Neuronal stem cell (in vitro differentiated cells): ENCODE measurements at regions not wholly inside any gene's neighbourhood (a gene's known extent, or its start where the extent isn't known, plus 50 kb on each side); places are given as distances from the start of the nearest gene placed in this dataset.

ENCODE experiments used
- DNase-seq: peaks from one replicate; pipeline ENCODE4 v3.0.0-alpha.2; 2013; ENCODE audit warnings: low spot score
- H2AFZ ChIP-seq: one replicate; pipeline ENCODE4 v1.6.1; 2013; ENCODE audit warnings: mild to moderate bottlenecking, low read length, inconsistent platforms
- H2AK5ac ChIP-seq: 2 replicates; pipeline ENCODE4 v1.6.1; 2013; ENCODE audit warnings: low read depth, mild to moderate bottlenecking, inconsistent platforms, low read length, moderate library complexity, mixed read lengths
- H2BK120ac ChIP-seq: 2 replicates; pipeline ENCODE4 v1.6.1; 2013; ENCODE audit warnings: low read depth, mild to moderate bottlenecking, inconsistent platforms, low read length, moderate library complexity, mixed read lengths
- H2BK12ac ChIP-seq: one replicate; pipeline ENCODE4 v1.6.1; 2013; ENCODE audit warnings: low read length, inconsistent platforms
- H2BK15ac ChIP-seq: 2 replicates; pipeline ENCODE4 v1.6.1; 2013; ENCODE audit warnings: mild to moderate bottlenecking, low read length, inconsistent platforms, mixed read lengths
- H2BK5ac ChIP-seq: one replicate; pipeline ENCODE4 v1.6.1; 2013; ENCODE audit warnings: inconsistent platforms, mild to moderate bottlenecking, low read length, moderate library complexity
- H3K14ac ChIP-seq: one replicate; pipeline ENCODE4 v1.6.1; 2013; ENCODE audit warnings: low read length, inconsistent platforms
- H3K18ac ChIP-seq: 2 replicates; pipeline ENCODE4 v1.6.1; 2013; ENCODE audit warnings: low read length, inconsistent platforms
- H3K23ac ChIP-seq: 2 replicates; pipeline ENCODE4 v1.6.1; 2013; ENCODE audit warnings: low read depth, mild to moderate bottlenecking, mixed read lengths, low read length, inconsistent platforms; ENCODE audit not compliant: poor library complexity
- H3K27ac ChIP-seq: replicated peaks from 3 replicates; pipeline ENCODE4 v1.5.1; 2013; ENCODE audit warnings: low read length, inconsistent platforms
- H3K27me3 ChIP-seq, 3 experiments: 2 replicates each; pipeline ENCODE4 v1.6.1; 2013; ENCODE audit warnings: low read length in 3 of 3, mild to moderate bottlenecking in 2 of 3, inconsistent platforms in 1 of 3, low read depth in 1 of 3, mixed read lengths in 1 of 3, moderate library complexity in 1 of 3; ENCODE audit not compliant: control insufficient read depth in 3 of 3, insufficient read depth in 3 of 3
- H3K36me3 ChIP-seq, 2 donors: replicated peaks in 1 of 2; 2 replicates each; pipeline ENCODE4 v1.6.1; 2013; ENCODE audit warnings: low read length in 2 of 2; ENCODE audit not compliant: control insufficient read depth in 2 of 2, insufficient read depth in 2 of 2
- H3K4ac ChIP-seq: 2 replicates; pipeline ENCODE4 v1.6.1; 2013; ENCODE audit warnings: inconsistent platforms, mild to moderate bottlenecking, low read length, moderate library complexity
- H3K4me1 ChIP-seq, 2 donors: 1 replicate in 1 of 2; 2 replicates in 1 of 2; pipeline ENCODE4 v1.6.1; 2013; ENCODE audit warnings: low read length in 2 of 2, low read depth in 1 of 2; ENCODE audit not compliant: control insufficient read depth in 2 of 2, insufficient read depth in 1 of 2
- H3K4me2 ChIP-seq: one replicate; pipeline ENCODE4 v1.6.1; 2013; ENCODE audit warnings: mild to moderate bottlenecking, low read length, inconsistent platforms; ENCODE audit not compliant: insufficient read depth, poor library complexity, severe bottlenecking
- H3K4me3 ChIP-seq, 2 donors: 2 replicates each; pipeline ENCODE4 v1.5.1; 2013; ENCODE audit warnings: low read length in 2 of 2, mild to moderate bottlenecking in 2 of 2, inconsistent platforms in 1 of 2, moderate library complexity in 1 of 2
- H3K79me1 ChIP-seq: one replicate; pipeline ENCODE4 v1.6.1; 2013; ENCODE audit warnings: low read depth, mild to moderate bottlenecking, inconsistent platforms, low read length, moderate library complexity
- H3K9ac ChIP-seq: one replicate; pipeline ENCODE4 v1.6.1; 2013; ENCODE audit warnings: mild to moderate bottlenecking, low read depth, low read length, inconsistent platforms; ENCODE audit not compliant: poor library complexity
- H3K9me3 ChIP-seq, 2 donors: replicated peaks in 1 of 2; 2 replicates each; pipeline versions ENCODE3 to v1.6.1; 2013; ENCODE audit warnings: low read length in 2 of 2, mild to moderate bottlenecking in 2 of 2, inconsistent platforms in 1 of 2, low read depth in 1 of 2, mixed read lengths in 1 of 2, moderate library complexity in 1 of 2; ENCODE audit not compliant: control insufficient read depth in 2 of 2, insufficient read depth in 1 of 2
- H4K8ac ChIP-seq: one replicate; pipeline ENCODE4 v1.6.1; 2013; ENCODE audit warnings: low read depth, mild to moderate bottlenecking, inconsistent platforms, low read length, moderate library complexity
- H4K91ac ChIP-seq: one replicate; pipeline ENCODE4 v1.6.1; 2013; ENCODE audit warnings: low read length, low read depth, mild to moderate bottlenecking, inconsistent platforms; ENCODE audit not compliant: poor library complexity
- WGBS, 2 donors: extraction: QIAGEN DNeasy Blood & Tissue Kit; methylation state at CpG; one replicate each; pipeline ENCODE4 v1.1.7; 2013; ENCODE audit warnings: missing lambda C conversion rate in 2 of 2, mixed read lengths in 1 of 2; ENCODE audit not compliant: insufficient read length in 2 of 2, insufficient replicate concordance in 1 of 2; ENCODE audit errors: extremely low coverage in 2 of 2; 5-methylcytosine and 5-hydroxymethylcytosine counted together

DNA sequence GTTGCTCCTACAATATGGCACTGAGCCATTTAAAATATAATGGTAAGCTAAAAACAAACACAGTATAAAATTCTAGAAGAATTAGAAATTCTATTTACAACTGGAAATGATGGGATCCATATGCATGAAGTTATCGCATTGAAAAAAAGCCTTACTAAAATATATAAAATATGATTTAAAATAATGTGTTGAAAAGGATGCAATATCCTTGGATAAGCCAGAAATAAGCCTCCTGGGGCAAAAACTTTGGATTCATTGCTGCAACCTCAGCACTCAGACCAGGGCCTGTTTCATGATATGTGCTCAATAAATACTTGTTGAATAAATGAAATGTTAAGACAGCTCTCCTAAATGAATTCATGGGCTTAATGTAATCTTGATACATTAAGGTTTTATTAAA, 170.2 kb downstream of the SEM1 start:
- H2AFZ ChIP-seq: no peak overlapping the region
- H3K9me3 ChIP-seq: no peaks in the 10 kb centered on the region

DNA sequence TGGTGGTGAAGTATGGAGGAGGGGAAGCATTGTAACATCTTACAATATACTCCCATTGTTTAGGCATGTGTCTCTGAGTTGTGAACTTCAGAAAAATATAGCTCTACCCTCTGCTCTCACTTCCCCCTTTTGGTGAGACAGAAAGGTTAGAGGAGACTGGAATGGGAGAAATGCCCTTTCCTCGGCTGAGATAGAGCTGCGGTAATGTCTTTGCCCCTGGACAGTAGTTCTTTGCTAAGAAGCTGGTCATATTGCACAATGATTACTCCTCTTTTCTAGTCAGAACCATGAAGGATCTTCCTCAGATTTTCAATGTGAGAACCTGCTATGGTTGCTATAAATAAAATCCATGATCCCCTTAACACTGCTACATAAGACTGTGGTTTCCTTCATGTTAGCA, 171.0 kb downstream of the SEM1 start:
- Histone ChIP-seq H2BK15ac (no peak overlapping the region), H3K27me3 (peaks cover 0 to 3% (median 0%) of the 10 kb centered on the region in 3 experiments), H3K4me3 (no peak overlapping the region), H3K23ac (no peak overlapping the region), H3K18ac (no peak overlapping the region), H3K9me3 (no peaks in the 10 kb centered on the region), H3K4me1 (no peaks in the 10 kb centered on the region), H3K4me2 (no peak overlapping the region), H3K27ac (no peak overlapping the region), H3K9ac (no peak overlapping the region), H3K79me1 (no peaks in the 10 kb centered on the region), H3K14ac (no peak overlapping the region), H2AFZ (no peak overlapping the region), H4K8ac (no peak overlapping the region), H3K36me3 (no peaks in the 10 kb centered on the region), H2BK120ac (no peak overlapping the region), H2BK12ac (no peak overlapping the region), H3K4ac (no peak overlapping the region), H2BK5ac (no peak overlapping the region), H2AK5ac (no peak overlapping the region), H4K91ac (no peak overlapping the region)
- WGBS, 2 donors: no CpG with 5 or more reads among the region's 2 CpGs
- DNase-seq: no peak

More for the DNA sequence above, 170.2 kb downstream of the SEM1 start:
- no peaks in the 10 kb centered on the region for H3K4me1 ChIP-seq
- no peak overlapping the region for H3K18ac ChIP-seq
- H3K36me3 ChIP-seq: no peaks in the 10 kb centered on the region
- no peak overlapping the region for H3K4me3 ChIP-seq
- no peak overlapping the region for H3K9ac ChIP-seq
- H2BK5ac ChIP-seq: no peak overlapping the region
- H3K23ac ChIP-seq: no peak overlapping the region
- H2BK15ac ChIP-seq: no peak overlapping the region
- no peak overlapping the region for H3K4ac ChIP-seq
- H2BK120ac ChIP-seq: no peak overlapping the region
- no peak overlapping the region for H3K27ac ChIP-seq
- DNase-seq: no peak
- no peak overlapping the region for H4K8ac ChIP-seq
- no peak overlapping the region for H3K14ac ChIP-seq
- H3K79me1 ChIP-seq: no peaks in the 10 kb centered on the region
- H2BK12ac ChIP-seq: no peak overlapping the region
- no CpG with 5 or more reads among the region's 1 CpG for WGBS, 2 donors
- H4K91ac ChIP-seq: no peak overlapping the region
- H3K27me3 ChIP-seq: no peaks in the 10 kb centered on the region
- H2AK5ac ChIP-seq: no peak overlapping the region
- no peak overlapping the region for H3K4me2 ChIP-seq

DNA sequence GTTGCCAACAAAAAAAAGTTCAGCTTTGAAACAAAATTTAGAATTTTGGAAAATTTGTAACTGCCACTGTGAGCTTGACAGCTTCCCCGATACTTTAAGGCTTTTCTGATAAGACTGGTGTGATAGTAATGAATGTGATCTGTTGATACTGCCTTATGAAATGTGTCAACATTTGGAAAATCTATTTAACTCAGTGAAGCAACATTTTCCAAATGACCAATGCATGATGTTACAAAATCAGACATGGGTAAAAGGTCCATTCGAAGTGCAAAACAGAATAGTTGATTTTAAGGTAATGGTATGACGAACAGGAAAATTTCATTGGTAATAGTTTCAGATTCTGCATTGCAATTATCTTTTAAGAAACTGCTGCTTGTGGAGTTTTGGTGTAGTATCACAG, 175.4 kb downstream of the SEM1 start:
- no peak overlapping the region for H3K4me2 ChIP-seq
- H3K36me3 ChIP-seq: no peaks in the 10 kb centered on the region
- H2BK120ac ChIP-seq: no peak overlapping the region
- H2AFZ ChIP-seq: no peak overlapping the region
- no peaks in the 10 kb centered on the region for H3K9me3 ChIP-seq
- peaks cover 0 to 3% of the 10 kb centered on the region in 2 donors for H3K4me1 ChIP-seq
- no peak overlapping the region for H2AK5ac ChIP-seq
- H3K79me1 ChIP-seq: no peaks in the 10 kb centered on the region
- no peak overlapping the region for H3K4me3 ChIP-seq
- no peak overlapping the region for H4K8ac ChIP-seq
- no peak overlapping the region for H3K4ac ChIP-seq
- peaks cover 0 to 17% (median 0%) of the 10 kb centered on the region in 3 experiments for H3K27me3 ChIP-seq
- no peak for DNase-seq
- no peak overlapping the region for H3K27ac ChIP-seq
- H4K91ac ChIP-seq: no peak overlapping the region
- no peak overlapping the region for H3K14ac ChIP-seq
- H2BK5ac ChIP-seq: no peak overlapping the region
- no peak overlapping the region for H3K23ac ChIP-seq
- H3K18ac ChIP-seq: no peak overlapping the region
- H2BK15ac ChIP-seq: no peak overlapping the region
- no peak overlapping the region for H2BK12ac ChIP-seq
- no peak overlapping the region for H3K9ac ChIP-seq
- WGBS, 2 donors: no CpG with 5 or more reads among the region's 3 CpGs

DNA sequence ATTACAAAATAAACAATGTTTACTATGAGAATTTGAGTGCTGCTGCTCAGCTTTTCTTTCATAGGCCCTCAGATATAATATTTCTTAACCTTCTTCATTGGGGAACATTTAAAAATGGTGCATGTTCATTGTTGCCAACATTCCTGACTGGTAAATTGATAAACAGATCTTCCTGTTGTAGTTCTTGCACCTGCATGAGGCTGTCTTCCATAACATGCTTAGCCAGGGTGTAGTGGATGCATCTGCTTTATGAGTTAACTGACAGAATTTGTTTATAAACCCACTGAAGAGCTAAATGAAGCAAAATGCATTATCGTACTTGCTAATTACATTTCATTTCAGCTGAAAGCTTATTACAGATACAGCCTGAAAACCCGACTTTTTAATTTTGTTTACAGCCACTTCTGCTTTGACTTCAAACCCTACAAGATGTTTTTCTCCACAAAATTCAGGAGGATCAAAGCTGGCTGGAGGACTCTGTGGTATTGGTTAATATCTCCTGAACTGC, 177.2 kb downstream of the SEM1 start:
- no peak overlapping the region for H3K23ac ChIP-seq
- no peak overlapping the region for H2BK15ac ChIP-seq
- no peak overlapping the region for H2BK12ac ChIP-seq
- H2BK120ac ChIP-seq: no peak overlapping the region
- no peak overlapping the region for H3K27ac ChIP-seq
- H3K4me1 ChIP-seq: peaks cover 0 to 3% of the 10 kb centered on the region in 2 donors
- no CpG with 5 or more reads among the region's 2 CpGs for WGBS, 2 donors
- H3K18ac ChIP-seq: no peak overlapping the region
- H3K36me3 ChIP-seq: no peaks in the 10 kb centered on the region
- H3K4me3 ChIP-seq: no peak overlapping the region
- H2AK5ac ChIP-seq: no peak overlapping the region
- no peak overlapping the region for H3K4ac ChIP-seq
- no peaks in the 10 kb centered on the region for H3K9me3 ChIP-seq
- H2BK5ac ChIP-seq: no peak overlapping the region
- no peak for DNase-seq
- peaks cover 0 to 17% (median 0%) of the 10 kb centered on the region in 3 experiments for H3K27me3 ChIP-seq
- no peaks in the 10 kb centered on the region for H3K79me1 ChIP-seq
- no peak overlapping the region for H4K91ac ChIP-seq
- H3K4me2 ChIP-seq: no peak overlapping the region
- no peak overlapping the region for H2AFZ ChIP-seq
- H3K9ac ChIP-seq: no peak overlapping the region
- no peak overlapping the region for H4K8ac ChIP-seq
- H3K14ac ChIP-seq: no peak overlapping the region
